HG03039 (cell line): ENCODE measurements at regions not wholly inside any gene's neighbourhood (a gene's known extent, or its start where the extent isn't known, plus 50 kb on each side); places are given as distances from the start of the nearest gene placed in this dataset.

ENCODE experiments used
- ATAC-seq: cut with Tn5 transposase; IDR thresholded peaks from one replicate; pipeline ENCODE4 v1.9.1; 2021; ENCODE audit warnings: mild to moderate bottlenecking, moderate library complexity; ENCODE audit not compliant: unreplicated experiment

GRCh38 chr7:32266932-32267475, 196.8 kb upstream of the PDE1C start:
- no peak for ATAC-seq

- no peak for ATAC-seq
Measured at GRCh38 chr7:32264702-32265284, 194.6 kb upstream of the PDE1C start.

GRCh38 chr7:32263611-32264010, 193.4 kb upstream of the PDE1C start:
- no peak for ATAC-seq

GRCh38 chr7:32262315-32262714, 192.1 kb upstream of the PDE1C start:
- no peak for ATAC-seq

- peak; percentile 94 for ATAC-seq
Measured at GRCh38 chr7:32259931-32260596, 189.9 kb upstream of the PDE1C start.

- ATAC-seq = no peak
Measured at GRCh38 chr7:32258265-32258664, 188.1 kb upstream of the PDE1C start.

- ATAC-seq = no peak
Measured at GRCh38 chr7:32257621-32258020, 187.4 kb upstream of the PDE1C start.

GRCh38 chr7:32256811-32257210, 186.6 kb upstream of the PDE1C start:
- ATAC-seq = no peak

GRCh38 chr7:32256376-32256775, 186.2 kb upstream of the PDE1C start:
- ATAC-seq = no peak

- no peak for ATAC-seq
Measured at GRCh38 chr7:32255036-32255435, 184.8 kb upstream of the PDE1C start.

GRCh38 chr7:32253299-32253698, 183.1 kb upstream of the PDE1C start:
- ATAC-seq = no peak

GRCh38 chr7:32251659-32252058, 181.5 kb upstream of the PDE1C start:
- ATAC-seq = no peak

GRCh38 chr7:32250471-32251260, 180.5 kb upstream of the PDE1C start:
- ATAC-seq = no peak

GRCh38 chr7:32250003-32250402, 179.8 kb upstream of the PDE1C start:
- ATAC-seq = no peak

GRCh38 chr7:32248522-32248921, 178.3 kb upstream of the PDE1C start:
- no peak for ATAC-seq

GRCh38 chr7:32244806-32245345, 174.7 kb upstream of the PDE1C start:
- ATAC-seq = no peak

GRCh38 chr7:32243687-32244290, 173.6 kb upstream of the PDE1C start:
- no peak for ATAC-seq

- ATAC-seq = no peak
Measured at GRCh38 chr7:32242436-32242835, 172.2 kb upstream of the PDE1C start.

GRCh38 chr7:32241636-32242035, 171.4 kb upstream of the PDE1C start:
- ATAC-seq = no peak

- ATAC-seq = no peak
Measured at GRCh38 chr7:32239764-32240163, 169.6 kb upstream of the PDE1C start.

GRCh38 chr7:32228601-32229000, 158.4 kb upstream of the PDE1C start:
- no peak for ATAC-seq
